ENCODE measurements at regions not wholly inside any gene's neighbourhood (a gene's known extent, or its start where the extent isn't known, plus 50 kb on each side); places are given as distances from the start of the nearest gene placed in this dataset.
"Not testable (repeated sequence)": the region's sequence is repeated elsewhere in the genome, so short reads cannot be mapped to it uniquely, and the experiment has no call there.

GRCh38 chr21:14615359-14615974 lies 69.4 kb upstream of the SAMSN1 start:
- no peak for DNase-seq (ENCODE audit: low read depth in 1 of 2, low spot score in 1 of 2)
- in situ Hi-C loops (cut with HindIII; ENCODE audit: low pct_unique_long_range_greater_than_20kb, low sequenced_read_pairs), result no loop called here
- no peak for TF ChIP-seq JUND (IDR thresholded peaks at IDR 0.05; ENCODE audit: low read depth)

- no peak for TF ChIP-seq JUND (IDR thresholded peaks at IDR 0.05; ENCODE audit: low read depth)
- in situ Hi-C loops (cut with HindIII; ENCODE audit: low pct_unique_long_range_greater_than_20kb, low sequenced_read_pairs), result no loop called here
- no peak for DNase-seq (ENCODE audit: low read depth in 1 of 2, low spot score in 1 of 2)
These were observed 68.2 kb upstream of the SAMSN1 start for GRCh38 chr21:14614287-14614686.

DNA sequence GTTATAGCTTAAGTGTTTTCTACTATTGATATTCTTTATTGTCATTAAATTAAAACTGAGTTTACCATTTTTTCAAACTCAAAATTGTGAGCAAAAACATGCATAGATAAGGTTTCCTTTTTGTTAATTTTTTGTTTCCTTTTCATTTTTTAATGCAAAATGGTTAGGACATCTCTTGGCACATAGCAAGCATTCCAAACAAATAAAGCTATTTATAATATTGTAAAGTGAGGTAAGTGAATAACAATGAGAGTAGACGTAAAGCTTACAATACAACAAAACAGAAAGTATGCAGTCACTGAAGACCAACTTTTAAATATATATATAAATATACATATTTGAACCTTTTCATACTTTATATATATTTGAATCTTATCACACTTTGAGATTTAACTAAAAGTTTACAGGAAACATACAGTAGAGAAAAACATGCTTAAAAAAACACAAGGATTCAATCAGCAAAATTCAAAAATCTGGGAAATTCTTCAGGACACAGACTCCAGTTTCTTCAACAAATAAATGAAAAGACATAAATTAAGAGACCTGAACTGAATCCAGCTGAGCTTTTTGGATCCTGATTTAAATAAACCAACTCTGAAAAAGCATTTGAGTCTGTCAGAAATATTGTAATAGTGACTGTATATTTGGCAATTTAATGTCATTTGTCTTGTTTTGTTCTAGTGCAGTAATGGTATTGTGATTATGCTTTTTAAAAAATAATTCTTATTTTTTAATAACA lies 67.5 kb upstream of the SAMSN1 start:
- no peak for TF ChIP-seq JUND (IDR thresholded peaks at IDR 0.05; ENCODE audit: low read depth)
- DNase-seq (ENCODE audit: low read depth in 1 of 2, low spot score in 1 of 2), result no peak
- in situ Hi-C loops (cut with HindIII; ENCODE audit: low pct_unique_long_range_greater_than_20kb, low sequenced_read_pairs), result no loop called here

GRCh38 chr21:14610119-14610518 lies 64.0 kb upstream of the SAMSN1 start:
- in situ Hi-C loops (cut with HindIII; ENCODE audit: low pct_unique_long_range_greater_than_20kb, low sequenced_read_pairs), result not testable (repeated sequence)
- DNase-seq (ENCODE audit: low read depth in 1 of 2, low spot score in 1 of 2), result peak in 1 of 2 experiments; percentile 38

- no peak for DNase-seq (ENCODE audit: low read depth in 1 of 2, low spot score in 1 of 2)
- in situ Hi-C loops (cut with HindIII; ENCODE audit: low pct_unique_long_range_greater_than_20kb, low sequenced_read_pairs), result no loop called here
- no peak for TF ChIP-seq JUND (IDR thresholded peaks at IDR 0.05; ENCODE audit: low read depth)
These were observed 63.2 kb upstream of the SAMSN1 start for GRCh38 chr21:14609274-14609673.

DNA sequence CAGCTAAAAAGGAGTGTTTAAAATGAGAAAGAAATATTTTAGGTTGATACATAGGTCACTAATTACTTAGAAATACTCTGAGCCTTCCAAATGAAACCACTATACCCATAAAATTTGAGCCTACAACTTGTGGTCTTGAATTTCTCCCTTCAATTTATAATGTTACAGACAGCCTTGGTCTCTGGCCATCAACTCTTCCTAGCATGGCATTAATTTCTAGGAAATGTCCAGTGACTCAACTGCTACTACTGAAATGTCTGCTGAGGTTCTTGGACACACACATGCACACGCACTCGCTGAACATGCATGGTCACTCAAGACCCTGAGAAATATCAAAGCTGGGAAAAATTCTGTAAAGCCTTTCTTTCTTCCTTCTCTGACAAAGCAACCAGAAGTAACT lies 61.1 kb upstream of the SAMSN1 start:
- in situ Hi-C loops (cut with HindIII; ENCODE audit: low pct_unique_long_range_greater_than_20kb, low sequenced_read_pairs), result no loop called here
- TF ChIP-seq JUND (IDR thresholded peaks at IDR 0.05; ENCODE audit: low read depth), result no peak
- no peak for DNase-seq (ENCODE audit: low read depth in 1 of 2, low spot score in 1 of 2)

DNA sequence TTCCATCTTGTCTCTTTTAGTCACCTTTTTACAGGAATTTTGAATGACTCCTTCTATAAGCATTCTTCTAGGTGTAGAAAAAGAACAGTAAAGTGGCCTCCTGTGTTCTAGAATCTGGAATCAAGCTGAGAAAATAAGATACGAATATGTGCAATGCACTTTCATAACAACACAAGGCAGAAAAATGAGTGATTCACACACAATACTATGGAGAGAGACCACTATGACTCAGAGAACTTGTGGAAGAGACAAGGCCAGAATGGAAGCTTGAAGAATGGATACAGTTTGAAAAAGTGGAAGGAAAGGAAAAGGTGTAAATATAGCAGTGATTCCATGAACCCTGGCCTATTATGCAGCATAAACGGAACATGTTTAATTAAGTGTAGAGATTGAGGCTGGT lies 57.1 kb upstream of the SAMSN1 start:
- in situ Hi-C loops (cut with HindIII; ENCODE audit: low pct_unique_long_range_greater_than_20kb, low sequenced_read_pairs), result no loop called here
- DNase-seq (ENCODE audit: low read depth in 1 of 2, low spot score in 1 of 2), result no peak
- TF ChIP-seq JUND (IDR thresholded peaks at IDR 0.05; ENCODE audit: low read depth), result no peak

DNA sequence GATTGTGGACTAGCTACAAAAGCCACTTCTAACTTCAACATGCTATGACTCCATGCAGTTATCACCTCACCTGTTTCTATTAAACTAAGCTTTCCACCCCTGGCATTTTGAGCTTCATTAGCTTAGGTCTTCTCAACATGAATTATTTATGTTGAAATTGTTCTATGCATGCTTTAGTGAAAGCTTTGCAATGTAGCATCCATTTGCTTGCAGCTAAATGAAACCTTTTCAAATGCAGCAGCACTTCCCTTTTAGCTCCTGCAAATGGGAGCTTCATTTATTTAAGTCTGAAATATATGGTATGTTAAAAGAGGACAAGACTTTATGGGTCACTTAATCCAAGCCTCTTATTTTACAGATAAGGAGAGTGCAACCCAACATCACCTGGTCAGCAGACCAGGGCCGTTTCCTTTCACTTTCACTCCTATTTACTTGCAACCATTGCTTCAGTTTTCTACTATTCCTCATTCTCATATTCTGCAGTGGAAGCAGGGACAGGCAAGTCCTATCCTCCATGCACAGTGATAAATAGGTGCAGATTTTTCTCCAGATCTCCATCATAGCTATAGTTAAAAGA lies 56.4 kb upstream of the SAMSN1 start:
- TF ChIP-seq JUND (IDR thresholded peaks at IDR 0.05; ENCODE audit: low read depth), result no peak
- in situ Hi-C loops (cut with HindIII; ENCODE audit: low pct_unique_long_range_greater_than_20kb, low sequenced_read_pairs), result no loop called here
- no peak for DNase-seq (ENCODE audit: low read depth in 1 of 2, low spot score in 1 of 2)

DNA sequence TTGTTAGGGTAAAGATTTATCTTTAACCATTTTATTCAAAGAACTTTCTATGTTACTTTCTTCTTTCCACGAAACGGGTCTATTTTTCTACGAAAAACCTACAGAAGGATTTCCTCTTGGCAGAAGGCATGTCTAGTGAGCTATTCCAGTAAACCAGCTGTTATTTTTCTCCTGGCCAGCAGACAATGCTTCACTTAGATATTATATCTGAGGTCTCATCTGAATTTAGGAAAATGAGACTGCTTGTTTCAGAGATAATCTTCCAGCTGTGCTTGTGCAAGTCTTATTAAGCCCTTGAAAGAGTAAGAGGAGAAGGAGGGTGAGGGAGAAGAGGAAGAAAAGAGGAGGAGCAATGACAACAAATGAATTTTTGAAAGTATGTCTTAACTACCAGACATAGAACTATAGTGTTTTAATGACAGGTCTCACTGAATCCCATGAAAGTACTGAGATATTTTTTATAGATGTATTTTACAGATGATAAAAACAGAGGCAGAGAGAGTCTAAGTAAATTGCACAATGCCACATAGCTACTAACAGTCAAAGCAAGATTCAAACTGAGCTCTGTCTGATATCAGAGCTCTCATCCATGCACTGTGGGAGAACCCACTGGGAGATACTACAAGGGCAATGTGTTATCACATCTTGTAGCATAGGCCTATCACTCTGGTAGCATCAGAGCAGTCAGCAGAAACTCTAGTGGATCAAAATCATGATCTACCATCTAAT lies 54.6 kb upstream of the SAMSN1 start:
- in situ Hi-C loops (cut with HindIII; ENCODE audit: low pct_unique_long_range_greater_than_20kb, low sequenced_read_pairs), result no loop called here
- no peak for TF ChIP-seq JUND (IDR thresholded peaks at IDR 0.05; ENCODE audit: low read depth)
- no peak for DNase-seq (ENCODE audit: low read depth in 1 of 2, low spot score in 1 of 2)

GRCh38 chr21:14598065-14598464 lies 52.0 kb upstream of the SAMSN1 start:
- in situ Hi-C loops (cut with HindIII; ENCODE audit: low pct_unique_long_range_greater_than_20kb, low sequenced_read_pairs), result no loop called here
- no peak for DNase-seq (ENCODE audit: low read depth in 1 of 2, low spot score in 1 of 2)
- TF ChIP-seq JUND (IDR thresholded peaks at IDR 0.05; ENCODE audit: low read depth), result no peak
